ENCODE measurements at regions not wholly inside any gene's neighbourhood (a gene's known extent, or its start where the extent isn't known, plus 50 kb on each side); places are given as distances from the start of the nearest gene placed in this dataset.

GRCh38 chr10:57905010-57905409, 362.7 kb downstream of the IPMK start:
- TF ChIP-seq CTCF (conservative IDR thresholded peaks at IDR 0.05; ENCODE audit: low read length), result no peak
- TF ChIP-seq EZH2phosphoT487 (IDR thresholded peaks at IDR 0.05; ENCODE audit: borderline replicate concordance, low read depth, low read length), result no peak
